GM12874 (cell line): ENCODE measurements at regions not wholly inside any gene's neighbourhood (a gene's known extent, or its start where the extent isn't known, plus 50 kb on each side); places are given as distances from the start of the nearest gene placed in this dataset.

Experiments
- TF ChIP-seq, protein P1 (sequence below): IDR thresholded peaks from 2 replicates; pipeline ENCODE4 v1.5.1; 2011; ENCODE audit warnings: low read depth, mild to moderate bottlenecking, control low read depth, low read length, moderate library complexity; ENCODE audit not compliant: insufficient read depth

DNA sequence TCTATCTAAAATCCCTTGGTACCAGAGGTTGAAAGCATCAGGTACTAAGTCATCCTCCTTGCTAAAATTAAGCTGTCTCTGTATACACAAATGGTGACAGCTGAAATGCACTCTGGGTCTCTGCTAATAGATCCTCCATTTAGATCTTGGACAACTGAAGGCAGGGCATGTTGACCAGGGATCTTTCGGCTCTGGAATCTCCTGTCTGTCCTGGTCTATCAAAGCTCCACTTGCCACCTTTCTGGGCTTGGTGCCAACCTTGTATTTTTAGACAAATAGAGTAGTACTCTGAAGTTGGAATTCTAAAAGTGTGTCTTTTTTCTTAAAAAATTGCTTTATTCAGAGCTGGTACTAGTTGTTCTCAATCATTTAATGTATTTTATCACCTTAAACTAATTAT, 135.2 kb upstream of the HMHB1 start:
- TF ChIP-seq, protein P1, sequence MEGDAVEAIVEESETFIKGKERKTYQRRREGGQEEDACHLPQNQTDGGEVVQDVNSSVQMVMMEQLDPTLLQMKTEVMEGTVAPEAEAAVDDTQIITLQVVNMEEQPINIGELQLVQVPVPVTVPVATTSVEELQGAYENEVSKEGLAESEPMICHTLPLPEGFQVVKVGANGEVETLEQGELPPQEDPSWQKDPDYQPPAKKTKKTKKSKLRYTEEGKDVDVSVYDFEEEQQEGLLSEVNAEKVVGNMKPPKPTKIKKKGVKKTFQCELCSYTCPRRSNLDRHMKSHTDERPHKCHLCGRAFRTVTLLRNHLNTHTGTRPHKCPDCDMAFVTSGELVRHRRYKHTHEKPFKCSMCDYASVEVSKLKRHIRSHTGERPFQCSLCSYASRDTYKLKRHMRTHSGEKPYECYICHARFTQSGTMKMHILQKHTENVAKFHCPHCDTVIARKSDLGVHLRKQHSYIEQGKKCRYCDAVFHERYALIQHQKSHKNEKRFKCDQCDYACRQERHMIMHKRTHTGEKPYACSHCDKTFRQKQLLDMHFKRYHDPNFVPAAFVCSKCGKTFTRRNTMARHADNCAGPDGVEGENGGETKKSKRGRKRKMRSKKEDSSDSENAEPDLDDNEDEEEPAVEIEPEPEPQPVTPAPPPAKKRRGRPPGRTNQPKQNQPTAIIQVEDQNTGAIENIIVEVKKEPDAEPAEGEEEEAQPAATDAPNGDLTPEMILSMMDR: no peak

DNA sequence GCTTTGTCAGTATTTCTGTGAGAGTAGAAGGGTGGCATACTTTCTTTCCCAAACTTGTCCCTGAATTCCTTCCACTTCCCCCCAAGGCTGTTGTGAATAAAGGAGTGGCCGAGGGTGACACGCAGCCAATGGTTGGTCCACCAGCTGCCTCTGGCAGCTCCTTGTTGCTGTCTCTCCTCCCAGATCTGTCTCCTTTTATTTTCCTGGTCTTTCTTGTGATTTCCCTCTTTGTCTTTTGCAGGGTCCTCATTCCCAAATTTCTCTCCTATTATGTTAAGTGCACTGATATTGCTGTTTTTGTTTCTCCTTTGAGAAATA, 137.5 kb upstream of the HMHB1 start:
- TF ChIP-seq, protein P1: no peak

DNA sequence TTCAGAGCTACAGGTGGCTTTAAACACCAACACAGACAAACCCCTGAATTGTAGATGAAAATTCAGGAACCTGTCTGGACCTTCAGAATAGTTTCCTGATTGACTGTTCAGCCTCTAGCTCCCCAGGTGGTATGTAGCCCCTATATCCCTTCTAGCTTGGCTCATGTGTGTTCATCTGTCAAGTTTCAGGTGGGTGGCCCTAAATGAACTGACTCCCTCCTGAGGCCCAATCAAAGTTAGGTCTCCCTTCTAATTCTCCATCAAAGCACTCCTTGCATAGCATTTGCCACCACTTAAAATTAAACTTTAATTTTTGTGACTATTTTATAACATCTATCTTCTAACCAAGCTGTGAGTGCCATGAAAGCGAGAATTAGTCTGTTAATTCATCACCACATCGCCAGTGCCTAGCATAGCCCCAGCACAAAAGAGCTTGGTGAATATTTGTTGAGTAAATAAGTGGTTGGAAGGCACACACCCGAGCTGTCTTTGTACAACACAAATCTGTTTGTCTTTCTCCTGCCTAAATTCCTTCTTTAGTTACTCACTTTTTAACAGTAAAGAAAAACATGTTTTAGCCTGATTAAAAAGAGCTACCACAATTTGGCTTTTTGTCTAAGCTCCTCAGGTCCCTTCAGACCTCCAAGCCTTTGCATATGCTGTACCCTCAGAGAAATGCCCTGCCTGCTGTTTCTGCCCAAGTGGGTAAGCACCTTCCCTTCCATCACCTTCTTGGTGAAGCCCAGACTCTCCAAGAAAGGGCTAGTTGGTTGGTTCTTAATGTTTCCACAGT, 138.1 kb upstream of the HMHB1 start:
- TF ChIP-seq, protein P1: no peak

DNA sequence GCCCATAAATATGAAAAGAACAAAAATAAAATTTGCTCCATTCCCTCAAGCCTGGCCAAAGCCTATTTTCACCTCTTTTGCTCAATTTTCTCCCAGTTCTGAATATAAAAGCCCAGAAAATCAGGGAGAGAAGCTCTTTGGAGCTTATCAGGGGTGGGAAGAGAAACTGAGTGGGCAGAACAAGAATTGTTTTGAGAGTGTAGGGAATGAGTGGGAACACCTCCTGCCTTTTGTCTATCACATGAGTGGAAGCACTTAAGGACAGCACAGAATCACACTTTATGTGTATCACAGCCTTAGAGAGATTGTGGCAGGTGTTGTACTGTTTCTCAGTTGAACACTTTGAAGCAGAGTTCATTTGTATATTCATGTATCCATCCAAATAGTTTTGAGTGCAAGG, 139.2 kb upstream of the HMHB1 start:
- TF ChIP-seq, protein P1: no peak

DNA sequence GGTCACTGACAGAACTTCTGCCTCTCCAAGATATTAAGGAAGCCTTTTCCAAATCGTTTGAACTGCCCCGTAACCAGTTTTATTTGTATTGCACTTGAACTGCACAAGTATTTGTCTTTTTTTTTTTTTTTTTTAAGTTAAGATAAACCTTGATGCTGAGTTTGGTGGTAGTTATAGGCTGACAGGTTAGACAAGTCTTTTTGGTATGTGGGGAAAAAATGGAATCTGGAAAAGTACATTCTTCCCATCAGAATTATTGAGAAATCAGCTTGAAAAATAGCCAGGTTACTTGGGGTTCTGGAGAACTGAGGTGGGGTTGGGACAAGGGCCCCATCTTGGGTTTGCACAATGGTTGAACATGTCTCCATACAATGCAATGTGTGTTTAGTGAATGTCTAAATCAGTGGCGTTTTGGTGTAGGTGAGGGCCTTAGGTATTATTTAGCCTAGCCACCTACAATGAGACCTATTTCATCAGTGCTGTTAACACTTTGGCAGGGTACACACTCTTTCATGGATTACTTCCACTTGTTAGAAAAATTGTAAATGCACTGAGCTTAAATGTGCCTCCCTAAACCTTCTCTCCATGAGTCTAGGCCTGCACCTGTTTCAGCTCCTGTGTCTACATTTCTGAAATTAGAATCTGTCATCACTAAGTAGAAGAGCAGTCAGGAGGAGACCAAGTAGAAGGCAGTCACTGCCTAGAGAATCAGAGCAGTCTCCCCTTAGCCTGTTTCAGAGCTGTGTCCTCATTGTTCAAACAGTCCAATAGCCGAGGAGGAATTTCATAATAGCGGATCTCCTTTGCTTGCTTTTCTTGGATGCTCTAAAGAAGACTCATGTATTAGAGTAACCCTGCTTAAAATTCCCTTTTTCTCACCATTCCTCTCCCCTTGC, 140.0 kb upstream of the HMHB1 start:
- TF ChIP-seq, protein P1: no peak

DNA sequence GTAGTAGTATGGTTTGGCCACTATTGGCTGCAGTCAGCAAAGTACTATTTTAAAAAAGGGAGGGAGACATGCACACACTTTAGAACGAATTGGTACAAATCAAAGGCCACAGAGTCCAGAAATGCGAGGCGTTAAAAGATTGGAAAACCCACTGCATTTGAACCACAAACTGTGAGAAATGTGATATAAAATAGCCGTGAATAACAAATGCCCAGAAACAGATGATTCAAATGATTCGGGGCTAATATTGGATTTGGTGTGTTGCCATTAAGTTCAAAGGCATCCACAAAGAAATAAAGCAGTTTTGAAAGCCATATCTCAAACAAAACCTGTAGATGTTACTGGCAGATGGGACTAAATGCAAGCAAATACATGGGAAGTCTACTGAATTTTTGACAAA, 140.9 kb upstream of the HMHB1 start:
- TF ChIP-seq, protein P1: no peak

DNA sequence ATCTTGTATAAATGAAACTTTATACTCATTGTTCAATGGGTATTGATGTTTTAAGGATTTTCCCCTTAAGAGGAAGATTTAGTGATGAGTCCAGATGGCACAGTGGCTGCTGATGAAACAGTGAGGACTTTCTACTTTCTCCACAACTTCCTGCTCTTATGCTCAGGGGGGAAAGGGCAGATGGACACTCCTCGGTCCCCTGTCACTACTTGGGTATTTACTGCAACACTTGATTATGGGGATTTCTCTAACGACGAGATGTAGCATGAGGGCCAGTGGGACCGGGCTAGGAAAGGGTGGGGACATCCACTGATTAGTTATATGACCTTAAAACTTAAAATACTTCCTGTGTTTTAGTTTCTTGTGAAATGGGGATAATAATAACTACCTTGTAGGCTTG, 146.1 kb upstream of the HMHB1 start:
- TF ChIP-seq, protein P1: no peak
